GM10266 (cell line): ENCODE measurements at regions not wholly inside any gene's neighbourhood (a gene's known extent, or its start where the extent isn't known, plus 50 kb on each side); places are given as distances from the start of the nearest gene placed in this dataset.

Source experiments
- DNase-seq: peaks from one replicate; pipeline ENCODE4 v3.0.0; 2012; ENCODE audit errors: extremely low spot score
- TF ChIP-seq, protein P1 (sequence below): IDR thresholded peaks from 2 replicates; pipeline ENCODE4 v1.5.1; 2012; ENCODE audit warnings: mild to moderate bottlenecking, low read depth; ENCODE audit not compliant: control insufficient read depth, insufficient read depth; ENCODE audit errors: missing control alignments

GRCh38 chr6:1039191-1039590, 272.7 kb upstream of the FOXQ1 start:
- no peak for DNase-seq

GRCh38 chr6:1037430-1038202, 274.3 kb upstream of the FOXQ1 start:
- no peak for DNase-seq
- TF ChIP-seq, protein P1, sequence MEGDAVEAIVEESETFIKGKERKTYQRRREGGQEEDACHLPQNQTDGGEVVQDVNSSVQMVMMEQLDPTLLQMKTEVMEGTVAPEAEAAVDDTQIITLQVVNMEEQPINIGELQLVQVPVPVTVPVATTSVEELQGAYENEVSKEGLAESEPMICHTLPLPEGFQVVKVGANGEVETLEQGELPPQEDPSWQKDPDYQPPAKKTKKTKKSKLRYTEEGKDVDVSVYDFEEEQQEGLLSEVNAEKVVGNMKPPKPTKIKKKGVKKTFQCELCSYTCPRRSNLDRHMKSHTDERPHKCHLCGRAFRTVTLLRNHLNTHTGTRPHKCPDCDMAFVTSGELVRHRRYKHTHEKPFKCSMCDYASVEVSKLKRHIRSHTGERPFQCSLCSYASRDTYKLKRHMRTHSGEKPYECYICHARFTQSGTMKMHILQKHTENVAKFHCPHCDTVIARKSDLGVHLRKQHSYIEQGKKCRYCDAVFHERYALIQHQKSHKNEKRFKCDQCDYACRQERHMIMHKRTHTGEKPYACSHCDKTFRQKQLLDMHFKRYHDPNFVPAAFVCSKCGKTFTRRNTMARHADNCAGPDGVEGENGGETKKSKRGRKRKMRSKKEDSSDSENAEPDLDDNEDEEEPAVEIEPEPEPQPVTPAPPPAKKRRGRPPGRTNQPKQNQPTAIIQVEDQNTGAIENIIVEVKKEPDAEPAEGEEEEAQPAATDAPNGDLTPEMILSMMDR = no peak

More at GRCh38 chr6:1039191-1039590, 272.7 kb upstream of the FOXQ1 start:
- TF ChIP-seq, protein P1 = no peak

DNA sequence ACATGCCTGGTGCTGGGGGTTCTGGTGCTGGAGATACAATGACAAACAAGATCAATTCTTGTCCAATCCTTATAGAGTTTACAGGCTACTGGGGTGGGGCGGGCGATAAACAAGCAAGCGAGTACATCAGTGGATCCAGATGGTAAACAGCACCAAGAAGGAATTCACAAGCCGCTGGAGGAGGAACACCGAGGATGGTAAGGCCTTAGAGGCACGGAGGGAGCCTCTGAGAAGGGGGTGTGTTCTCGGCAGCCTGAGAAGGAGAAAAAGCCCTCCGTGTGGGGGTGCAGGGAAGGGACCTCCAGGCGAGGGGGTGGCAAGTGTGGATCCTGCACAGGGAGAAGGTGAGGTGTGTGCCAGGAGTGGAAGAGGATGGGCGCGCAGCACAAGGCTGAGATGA, 276.5 kb upstream of the FOXQ1 start:
- DNase-seq = no peak
- TF ChIP-seq, protein P1 = no peak

DNA sequence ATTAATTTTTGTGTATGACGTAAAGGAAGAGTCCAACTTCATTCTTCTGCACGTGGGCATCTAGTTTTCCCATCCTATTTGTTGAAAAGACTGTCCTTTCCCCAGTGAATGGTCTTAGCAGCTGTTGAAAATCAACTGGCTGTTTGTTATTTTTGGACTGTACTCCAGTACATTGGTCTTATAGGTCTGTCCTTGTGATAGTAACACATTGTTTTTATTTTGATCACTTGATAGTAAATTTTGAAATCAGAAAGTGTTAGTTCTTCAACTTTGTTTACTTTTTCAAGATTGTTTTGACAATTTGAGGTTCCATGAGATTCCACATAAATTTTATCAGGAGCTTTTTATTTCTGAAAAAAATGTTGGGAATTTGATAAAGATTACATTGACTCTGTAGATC, 280.2 kb upstream of the FOXQ1 start:
- no peak for DNase-seq
- TF ChIP-seq, protein P1 = no peak

- no peak for DNase-seq
- TF ChIP-seq, protein P1 = no peak
Observed at GRCh38 chr6:1029141-1029540, 282.8 kb upstream of the FOXQ1 start.

DNA sequence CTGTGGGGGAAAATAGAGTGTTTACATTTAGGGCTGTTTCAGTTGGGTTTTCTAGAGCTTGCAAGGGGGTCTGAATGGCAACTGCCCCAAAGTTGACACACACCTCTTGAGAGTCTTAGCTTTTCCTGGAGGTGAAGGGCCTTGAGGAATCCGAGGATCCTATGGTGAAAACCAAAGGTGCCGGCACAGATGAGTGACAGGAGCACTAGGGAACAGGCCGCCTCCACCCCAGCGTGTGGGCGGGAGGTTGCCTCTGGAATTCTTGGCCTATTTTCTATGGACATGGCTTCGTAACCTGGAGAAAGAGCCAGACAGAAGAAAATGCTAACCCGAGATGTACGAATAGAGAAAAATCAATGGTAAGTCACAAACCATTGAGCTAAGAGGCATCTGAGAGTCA, 283.2 kb upstream of the FOXQ1 start:
- TF ChIP-seq, protein P1 = no peak
- no peak for DNase-seq

GRCh38 chr6:1027795-1028569, 283.9 kb upstream of the FOXQ1 start:
- TF ChIP-seq, protein P1 = no peak
- DNase-seq = no peak
